ENCODE measurements at regions not wholly inside any gene's neighbourhood (a gene's known extent, or its start where the extent isn't known, plus 50 kb on each side); places are given as distances from the start of the nearest gene placed in this dataset.
"Not testable (repeated sequence)": the region's sequence is repeated elsewhere in the genome, so short reads cannot be mapped to it uniquely, and the experiment has no call there.

- no peak for DNase-seq (ENCODE audit: low read depth in 2 of 2)
Observed at GRCh38 chr13:88217372-88217771, 546.2 kb downstream of the SLITRK5 start.

- no peak for DNase-seq (ENCODE audit: low read depth in 2 of 2)
Observed at GRCh38 chr13:88217883-88218282, 546.7 kb downstream of the SLITRK5 start.

GRCh38 chr13:88223958-88224357, 552.8 kb downstream of the SLITRK5 start:
- DNase-seq (ENCODE audit: low read depth in 2 of 2): no peak

- DNase-seq (ENCODE audit: low read depth in 2 of 2): no peak
Observed at GRCh38 chr13:88235441-88235840, 564.3 kb downstream of the SLITRK5 start.

- DNase-seq (ENCODE audit: low read depth in 2 of 2): no peak
Observed at GRCh38 chr13:88246239-88246638, 575.1 kb downstream of the SLITRK5 start.

GRCh38 chr13:88248393-88248792, 577.2 kb downstream of the SLITRK5 start:
- no peak for DNase-seq (ENCODE audit: low read depth in 2 of 2)

GRCh38 chr13:88257706-88258105, 586.5 kb downstream of the SLITRK5 start:
- no peak for DNase-seq (ENCODE audit: low read depth in 2 of 2)

GRCh38 chr13:88263808-88264207, 592.6 kb downstream of the SLITRK5 start:
- DNase-seq (ENCODE audit: low read depth in 2 of 2): no peak

GRCh38 chr13:88281841-88282240, 610.7 kb downstream of the SLITRK5 start:
- no peak for DNase-seq (ENCODE audit: low read depth in 2 of 2)

GRCh38 chr13:88285329-88285728, 614.2 kb downstream of the SLITRK5 start:
- no peak for DNase-seq (ENCODE audit: low read depth in 2 of 2)

GRCh38 chr13:88288326-88288725, 617.2 kb downstream of the SLITRK5 start:
- DNase-seq (ENCODE audit: low read depth in 2 of 2): no peak

- DNase-seq (ENCODE audit: low read depth in 2 of 2): not testable (repeated sequence)
Observed at GRCh38 chr13:88291731-88292130, 620.6 kb downstream of the SLITRK5 start.

GRCh38 chr13:88294368-88294767, 623.2 kb downstream of the SLITRK5 start:
- DNase-seq (ENCODE audit: low read depth in 2 of 2): no peak

- DNase-seq (ENCODE audit: low read depth in 2 of 2): no peak
Observed at GRCh38 chr13:88303157-88303556, 632.0 kb downstream of the SLITRK5 start.

GRCh38 chr13:88303605-88304004, 632.4 kb downstream of the SLITRK5 start:
- DNase-seq (ENCODE audit: low read depth in 2 of 2): no peak

GRCh38 chr13:88314496-88314895, 643.3 kb downstream of the SLITRK5 start:
- DNase-seq (ENCODE audit: low read depth in 2 of 2): no peak

GRCh38 chr13:88329066-88329465, 657.9 kb downstream of the SLITRK5 start:
- DNase-seq (ENCODE audit: low read depth in 2 of 2): no peak

- DNase-seq (ENCODE audit: low read depth in 2 of 2): no peak
Observed at GRCh38 chr13:88339271-88339741, 668.1 kb downstream of the SLITRK5 start.

GRCh38 chr13:88345171-88345847, 674.1 kb downstream of the SLITRK5 start:
- DNase-seq (ENCODE audit: low read depth in 2 of 2): no peak

- no peak for DNase-seq (ENCODE audit: low read depth in 2 of 2)
Observed at GRCh38 chr13:88360761-88361160, 689.6 kb downstream of the SLITRK5 start.

GRCh38 chr13:88369866-88370265, 698.7 kb downstream of the SLITRK5 start:
- DNase-seq (ENCODE audit: low read depth in 2 of 2): no peak

GRCh38 chr13:88376760-88377388, 705.7 kb downstream of the SLITRK5 start:
- no peak for DNase-seq (ENCODE audit: low read depth in 2 of 2)

- DNase-seq (ENCODE audit: low read depth in 2 of 2): no peak
Observed at GRCh38 chr13:88377852-88378251, 706.7 kb downstream of the SLITRK5 start.

- DNase-seq (ENCODE audit: low read depth in 2 of 2): no peak
Observed at GRCh38 chr13:88384542-88384941, 713.4 kb downstream of the SLITRK5 start.
